ENCODE measurements at regions not wholly inside any gene's neighbourhood (a gene's known extent, or its start where the extent isn't known, plus 50 kb on each side); places are given as distances from the start of the nearest gene placed in this dataset.
"Not testable (repeated sequence)": the region's sequence is repeated elsewhere in the genome, so short reads cannot be mapped to it uniquely, and the experiment has no call there.

DNA sequence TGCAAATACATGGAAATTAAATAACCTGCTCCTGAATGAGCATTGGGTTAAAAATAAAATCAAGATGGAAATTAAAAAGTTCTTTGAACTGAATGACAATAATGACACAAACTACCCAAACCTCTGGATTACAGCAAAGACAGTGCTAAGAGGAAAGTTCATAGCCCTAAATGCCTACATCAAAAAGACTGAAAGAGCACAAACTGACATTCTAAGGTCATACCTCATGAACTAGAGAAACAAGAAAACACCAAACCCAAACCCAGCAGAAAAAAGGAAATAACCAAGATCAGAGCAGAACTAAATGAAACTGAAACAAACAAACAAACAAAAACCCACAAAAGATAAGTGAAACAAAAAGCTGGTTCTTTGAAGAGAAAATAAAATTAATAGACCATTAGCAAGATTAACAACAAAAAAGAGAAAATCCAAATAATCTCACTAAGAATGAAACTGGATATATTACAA, 138.6 kb upstream of the PAX6 start:
- H3K9me3 ChIP-seq (ENCODE audit: low read length); H3K4me1 Mint-ChIP-seq; H3K27ac Mint-ChIP-seq; H3K4me1 ChIP-seq (ENCODE audit: insufficient read depth, low read length); H3K4me3 Mint-ChIP-seq; H3K27me3 ChIP-seq (ENCODE audit: insufficient read depth, low read length, poor library complexity, severe bottlenecking); H3K36me3 ChIP-seq (ENCODE audit: insufficient read depth, low read length); POLR2A ChIA-PET; H3K27ac ChIP-seq (ENCODE audit: low read depth, low read length); CTCF ChIA-PET; H3K9me3 Mint-ChIP-seq; H3K36me3 Mint-ChIP-seq; DNase-seq; H3K4me3 ChIP-seq (ENCODE audit: low read length): not testable (repeated sequence)
- peaks cover 4 to 11% of the 10 kb centered on the region in 2 donors for H3K27me3 Mint-ChIP-seq

DNA sequence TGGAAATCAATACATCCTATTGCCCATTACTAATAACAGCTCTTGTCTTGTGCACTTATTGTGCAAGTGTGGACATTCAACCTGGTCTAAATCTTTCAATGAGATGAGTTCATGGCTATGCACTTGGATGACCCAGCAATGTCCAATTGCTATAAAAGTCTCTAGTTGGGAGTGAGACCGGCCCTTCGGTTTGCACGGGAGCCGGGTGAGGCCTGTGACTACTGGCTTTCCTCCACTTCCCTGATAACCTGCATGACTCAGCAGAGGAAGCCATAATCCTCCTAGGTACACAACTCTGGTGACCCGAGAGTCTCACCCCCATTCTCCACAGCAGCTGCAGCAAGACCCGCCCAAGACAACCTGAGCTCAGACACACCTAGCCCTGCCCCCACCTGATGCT, 135.9 kb upstream of the PAX6 start:
- ChIA-PET CTCF (no interaction called here), POLR2A (no interaction called here)
- Mint-ChIP-seq H3K27ac (no peak overlapping the region), H3K4me1 (peaks cover 5 to 11% (median 8%) of the 10 kb centered on the region in 3 donors), H3K36me3 (no peaks in the 10 kb centered on the region), H3K4me3 (no peak overlapping the region), H3K9me3 (no peaks in the 10 kb centered on the region), H3K27me3 (peaks cover 8% of the 10 kb centered on the region in 2 donors)
- Histone ChIP-seq H3K36me3 (ENCODE audit: insufficient read depth, low read length) (no peaks in the 10 kb centered on the region), H3K27ac (ENCODE audit: low read depth, low read length) (no peak overlapping the region), H3K27me3 (ENCODE audit: insufficient read depth, low read length, poor library complexity, severe bottlenecking) (no peaks in the 10 kb centered on the region), H3K4me1 (ENCODE audit: insufficient read depth, low read length) (no peaks in the 10 kb centered on the region), H3K9me3 (ENCODE audit: low read length) (no peaks in the 10 kb centered on the region), H3K4me3 (ENCODE audit: low read length) (no peak overlapping the region)
- DNase-seq = no peak

DNA sequence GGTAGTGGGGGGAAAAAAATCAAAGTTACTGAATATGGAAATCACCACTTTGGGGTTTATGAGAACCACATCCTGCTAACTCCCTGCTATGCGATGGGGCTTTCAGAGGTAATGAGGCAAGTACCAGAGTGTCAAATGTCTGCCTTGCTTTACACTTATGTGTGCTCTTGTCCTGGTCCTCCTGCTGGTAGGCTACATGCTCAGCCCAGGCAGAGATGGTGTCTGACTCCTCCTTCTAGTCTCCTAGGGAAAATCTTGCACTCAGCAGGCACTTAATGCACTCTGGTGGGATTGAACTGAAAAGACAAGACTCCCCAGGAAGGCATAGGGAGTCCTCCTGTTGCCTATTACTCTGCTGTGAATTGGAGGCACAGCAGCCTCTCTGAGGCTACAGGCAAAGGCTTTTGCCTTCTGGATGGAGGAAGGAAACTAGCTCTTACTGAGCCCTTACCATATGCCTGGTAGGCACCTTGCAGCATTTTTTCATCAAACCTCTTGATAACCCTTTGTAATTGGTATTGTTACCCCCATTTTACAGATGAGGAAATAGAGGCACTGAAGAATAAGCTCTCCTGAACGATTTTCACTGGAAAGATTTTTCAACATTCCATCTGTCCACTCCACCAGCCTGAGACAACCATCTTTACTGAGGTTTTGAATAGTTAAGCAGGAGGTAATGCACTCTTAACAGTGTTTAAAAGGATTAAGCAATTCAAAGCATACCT, 132.1 kb upstream of the PAX6 start:
- H3K9me3 Mint-ChIP-seq = no peaks in the 10 kb centered on the region
- H3K36me3 Mint-ChIP-seq = no peaks in the 10 kb centered on the region
- H3K27ac ChIP-seq (ENCODE audit: low read depth, low read length) = no peak overlapping the region
- peaks cover 6 to 26% of the 10 kb centered on the region in 2 donors for H3K27me3 Mint-ChIP-seq
- no peaks in the 10 kb centered on the region for H3K36me3 ChIP-seq (ENCODE audit: insufficient read depth, low read length)
- no peak for DNase-seq
- H3K9me3 ChIP-seq (ENCODE audit: low read length) = no peaks in the 10 kb centered on the region
- H3K4me1 Mint-ChIP-seq = peaks cover 0 to 4% (median 3%) of the 10 kb centered on the region in 3 donors
- POLR2A ChIA-PET = no interaction called here
- no peak overlapping the region for H3K27ac Mint-ChIP-seq
- CTCF ChIA-PET = no interaction called here
- no peak overlapping the region for H3K4me3 ChIP-seq (ENCODE audit: low read length)
- H3K27me3 ChIP-seq (ENCODE audit: insufficient read depth, low read length, poor library complexity, severe bottlenecking) = no peaks in the 10 kb centered on the region
- no peak overlapping the region for H3K4me3 Mint-ChIP-seq
- H3K4me1 ChIP-seq (ENCODE audit: insufficient read depth, low read length) = no peaks in the 10 kb centered on the region

DNA sequence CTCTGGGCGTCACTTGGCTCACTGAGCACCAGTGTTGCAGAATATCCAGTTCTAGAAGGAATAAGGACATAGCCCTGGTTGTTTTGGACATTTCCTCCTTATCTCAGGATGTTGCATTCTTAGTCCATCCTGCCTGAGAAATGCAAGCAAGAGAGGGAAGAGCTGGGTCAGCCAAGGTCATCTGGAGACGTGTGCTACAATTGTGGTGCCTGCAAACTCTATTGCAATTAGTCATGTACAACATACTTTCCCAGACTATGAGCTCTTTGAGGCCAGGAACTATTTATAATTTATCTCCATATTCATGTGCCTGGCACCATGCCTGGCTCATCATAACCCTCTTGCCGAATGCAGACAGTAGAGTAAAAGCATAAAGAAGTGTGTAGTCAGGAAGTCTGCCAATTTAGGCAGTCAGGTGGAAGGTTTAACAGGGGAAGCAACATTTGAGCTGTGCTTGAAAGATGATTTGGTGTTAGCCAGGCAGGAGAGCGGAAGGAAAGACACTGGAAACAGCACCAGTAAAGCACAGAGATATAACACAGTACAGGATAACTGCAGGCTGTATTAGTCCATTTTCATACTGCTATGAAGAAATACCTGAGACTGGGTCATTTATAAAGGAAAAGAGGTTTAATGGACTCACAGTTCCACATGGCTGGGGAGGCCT, 129.4 kb upstream of the PAX6 start:
- Histone ChIP-seq H3K27me3 (ENCODE audit: insufficient read depth, low read length, poor library complexity, severe bottlenecking) (no peaks in the 10 kb centered on the region), H3K4me3 (ENCODE audit: low read length) (no peak overlapping the region), H3K9me3 (ENCODE audit: low read length) (no peaks in the 10 kb centered on the region), H3K4me1 (ENCODE audit: insufficient read depth, low read length) (no peaks in the 10 kb centered on the region), H3K36me3 (ENCODE audit: insufficient read depth, low read length) (no peaks in the 10 kb centered on the region), H3K27ac (ENCODE audit: low read depth, low read length) (no peak overlapping the region)
- peaks cover 10 to 26% of the 10 kb centered on the region in 2 donors for H3K27me3 Mint-ChIP-seq
- H3K36me3 Mint-ChIP-seq = no peaks in the 10 kb centered on the region
- ChIA-PET CTCF (no interaction called here), POLR2A (no interaction called here)
- no peak overlapping the region for H3K4me3 Mint-ChIP-seq
- H3K4me1 Mint-ChIP-seq = peaks cover 0 to 4% (median 3%) of the 10 kb centered on the region in 3 donors
- H3K27ac Mint-ChIP-seq = no peak overlapping the region
- no peak for DNase-seq
- no peaks in the 10 kb centered on the region for H3K9me3 Mint-ChIP-seq

DNA sequence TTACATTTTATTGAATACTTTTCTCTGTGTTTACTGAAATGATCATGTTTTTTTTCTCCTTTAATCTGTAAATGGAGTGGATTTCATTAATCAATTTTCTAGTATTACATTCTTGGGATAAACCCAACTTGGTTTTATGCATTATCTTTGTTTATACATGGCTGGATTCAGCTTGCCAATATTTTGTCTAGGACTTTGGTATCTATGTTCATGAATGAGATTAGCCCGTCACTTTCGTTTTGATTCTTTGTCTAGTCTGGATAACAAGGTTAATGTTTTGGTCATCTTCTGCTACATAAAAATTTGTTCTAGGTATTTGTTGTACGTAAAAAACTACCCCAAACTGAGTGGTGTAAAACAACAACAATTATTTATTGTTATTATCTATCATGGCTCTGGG, 127.9 kb upstream of the PAX6 start:
- H3K4me1 Mint-ChIP-seq = peaks cover 0 to 4% (median 3%) of the 10 kb centered on the region in 3 donors
- Histone ChIP-seq H3K4me1 (ENCODE audit: insufficient read depth, low read length) (no peaks in the 10 kb centered on the region), H3K9me3 (ENCODE audit: low read length) (no peaks in the 10 kb centered on the region), H3K4me3 (ENCODE audit: low read length) (no peak overlapping the region), H3K36me3 (ENCODE audit: insufficient read depth, low read length) (no peaks in the 10 kb centered on the region), H3K27ac (ENCODE audit: low read depth, low read length) (no peak overlapping the region), H3K27me3 (ENCODE audit: insufficient read depth, low read length, poor library complexity, severe bottlenecking) (no peaks in the 10 kb centered on the region)
- peaks cover 7 to 27% of the 10 kb centered on the region in 2 donors for H3K27me3 Mint-ChIP-seq
- H3K36me3 Mint-ChIP-seq = no peaks in the 10 kb centered on the region
- no peak overlapping the region for H3K27ac Mint-ChIP-seq
- no peaks in the 10 kb centered on the region for H3K9me3 Mint-ChIP-seq
- POLR2A ChIA-PET = no interaction called here
- CTCF ChIA-PET = no interaction called here
- no peak for DNase-seq
- H3K4me3 Mint-ChIP-seq = no peak overlapping the region

DNA sequence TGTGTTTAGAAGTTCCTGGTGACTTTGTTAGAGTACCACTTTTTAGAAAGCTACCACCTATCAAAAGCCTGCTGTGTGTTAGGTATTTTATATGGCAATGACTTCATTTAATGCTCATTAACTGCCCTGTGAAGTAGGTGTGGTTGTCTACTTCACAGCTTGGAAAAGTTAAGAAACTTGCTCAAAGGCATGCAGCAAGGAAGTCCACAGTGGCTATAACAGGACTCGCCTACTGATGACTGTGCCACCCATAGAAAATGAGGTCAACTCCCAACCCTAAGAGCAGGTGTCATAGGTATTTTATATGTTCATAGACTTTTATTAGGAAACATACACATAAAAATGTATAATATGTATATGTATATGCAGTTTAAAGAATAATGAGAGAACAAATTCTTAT, 125.2 kb upstream of the PAX6 start:
- Histone ChIP-seq H3K4me1 (ENCODE audit: insufficient read depth, low read length) (no peaks in the 10 kb centered on the region), H3K27ac (ENCODE audit: low read depth, low read length) (no peak overlapping the region), H3K9me3 (ENCODE audit: low read length) (no peaks in the 10 kb centered on the region), H3K36me3 (ENCODE audit: insufficient read depth, low read length) (no peaks in the 10 kb centered on the region), H3K4me3 (ENCODE audit: low read length) (no peak overlapping the region), H3K27me3 (ENCODE audit: insufficient read depth, low read length, poor library complexity, severe bottlenecking) (no peaks in the 10 kb centered on the region)
- H3K4me1 Mint-ChIP-seq = no peaks in the 10 kb centered on the region
- no peaks in the 10 kb centered on the region for H3K36me3 Mint-ChIP-seq
- H3K4me3 Mint-ChIP-seq = no peak overlapping the region
- peaks cover 8 to 38% of the 10 kb centered on the region in 2 donors for H3K27me3 Mint-ChIP-seq
- DNase-seq = no peak
- no peaks in the 10 kb centered on the region for H3K9me3 Mint-ChIP-seq
- CTCF ChIA-PET = no interaction called here
- POLR2A ChIA-PET = no interaction called here
- H3K27ac Mint-ChIP-seq = peak overlapping the region in 1 of 8 donors; percentile 40

DNA sequence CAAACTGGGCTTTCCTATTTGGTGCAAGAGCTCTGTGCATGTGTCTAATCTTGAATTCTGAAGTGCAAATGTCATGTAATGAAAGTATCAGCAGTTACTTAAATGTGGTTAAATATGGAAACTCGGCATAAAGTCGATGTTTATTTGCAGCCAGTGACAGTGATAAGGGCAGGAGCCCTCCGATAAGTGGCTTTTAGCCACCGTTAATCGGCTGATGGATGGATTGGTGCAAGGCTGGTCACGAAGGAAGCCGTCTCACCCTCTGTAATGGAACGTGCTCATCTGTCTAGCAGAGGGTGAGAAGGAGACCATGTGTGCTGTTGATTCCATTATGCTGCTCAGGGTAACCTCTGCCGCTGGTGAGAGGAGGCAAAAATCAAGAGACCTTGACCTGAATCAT, 121.8 kb upstream of the PAX6 start:
- CTCF ChIA-PET = no interaction called here

DNA sequence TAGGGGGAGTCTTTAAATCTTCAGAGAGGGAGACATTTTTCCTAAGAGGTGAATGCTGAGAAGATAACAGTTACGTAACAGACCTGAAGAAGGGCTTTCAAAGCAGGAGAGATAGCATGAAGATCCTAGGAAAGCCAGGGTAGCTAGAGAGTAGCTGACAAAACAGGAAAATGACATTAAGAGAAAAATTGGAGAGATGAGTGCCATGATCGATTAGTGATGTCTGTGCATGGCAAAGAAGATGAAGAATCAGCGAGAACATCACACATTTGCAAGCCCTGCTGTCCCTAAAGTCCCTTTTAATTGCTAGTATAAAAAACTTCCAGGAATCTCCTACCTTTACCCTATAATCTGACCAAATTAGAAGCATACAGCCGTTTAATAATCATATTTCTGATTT, 116.9 kb upstream of the PAX6 start:
- no peaks in the 10 kb centered on the region for H3K36me3 ChIP-seq (ENCODE audit: insufficient read depth, low read length)
- H3K27ac ChIP-seq (ENCODE audit: low read depth, low read length) = no peak overlapping the region
- Mint-ChIP-seq H3K9me3 (no peaks in the 10 kb centered on the region), H3K36me3 (no peaks in the 10 kb centered on the region), H3K27ac (no peak overlapping the region), H3K4me3 (no peak overlapping the region), H3K4me1 (no peaks in the 10 kb centered on the region), H3K27me3 (peaks cover 4 to 8% of the 10 kb centered on the region in 2 donors)
- H3K4me3 ChIP-seq (ENCODE audit: low read length) = no peak overlapping the region
- no peaks in the 10 kb centered on the region for H3K27me3 ChIP-seq (ENCODE audit: insufficient read depth, low read length, poor library complexity, severe bottlenecking)
- CTCF ChIA-PET = no interaction called here
- H3K4me1 ChIP-seq (ENCODE audit: insufficient read depth, low read length) = no peaks in the 10 kb centered on the region
- DNase-seq = no peak
- no peaks in the 10 kb centered on the region for H3K9me3 ChIP-seq (ENCODE audit: low read length)
- POLR2A ChIA-PET = no interaction called here

More for the DNA sequence above, 121.8 kb upstream of the PAX6 start:
- no peaks in the 10 kb centered on the region for H3K4me1 ChIP-seq (ENCODE audit: insufficient read depth, low read length)
- H3K9me3 ChIP-seq (ENCODE audit: low read length) = no peaks in the 10 kb centered on the region
- Mint-ChIP-seq H3K4me1 (no peaks in the 10 kb centered on the region), H3K27ac (peak overlapping the region in 1 of 8 donors; percentile 66), H3K9me3 (no peaks in the 10 kb centered on the region), H3K27me3 (peaks cover 9 to 20% of the 10 kb centered on the region in 2 donors), H3K36me3 (no peaks in the 10 kb centered on the region), H3K4me3 (no peak overlapping the region)
- no peak overlapping the region for H3K27ac ChIP-seq (ENCODE audit: low read depth, low read length)
- no peaks in the 10 kb centered on the region for H3K27me3 ChIP-seq (ENCODE audit: insufficient read depth, low read length, poor library complexity, severe bottlenecking)
- POLR2A ChIA-PET = no interaction called here
- no peak for DNase-seq
- H3K36me3 ChIP-seq (ENCODE audit: insufficient read depth, low read length) = no peaks in the 10 kb centered on the region
- H3K4me3 ChIP-seq (ENCODE audit: low read length) = no peak overlapping the region
